NCI-H1092 treated with DMSO at 0.1 percent for 48 hours (cell line): ENCODE measurements at regions not wholly inside any gene's neighbourhood (a gene's known extent, or its start where the extent isn't known, plus 50 kb on each side); places are given as distances from the start of the nearest gene placed in this dataset.

Source experiments
- DNase-seq: peaks from one replicate; lab custom pipeline; 2025; lab: John Stamatoyannopoulos, UW

DNA sequence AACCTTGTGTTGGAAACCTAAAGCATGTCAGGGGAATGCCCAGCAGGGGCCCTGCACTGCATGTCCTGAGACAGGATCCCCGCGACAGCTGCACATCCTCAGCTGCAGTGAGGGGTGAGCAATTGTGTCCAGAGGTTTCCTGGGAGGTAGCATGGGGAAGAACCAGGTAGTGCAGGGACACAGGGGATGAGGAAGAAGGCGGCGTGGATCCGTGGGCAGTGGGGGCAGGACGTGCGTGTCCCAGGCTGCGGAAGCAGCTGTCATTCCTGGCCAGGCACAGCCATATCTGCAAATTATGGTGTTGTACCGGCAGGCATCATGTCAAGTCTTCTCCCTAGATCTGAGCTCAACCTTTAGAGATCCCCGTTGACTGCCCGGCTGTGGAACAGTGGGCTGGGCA lies 238.2 kb upstream of the MYT1L start:
- no peak for DNase-seq

DNA sequence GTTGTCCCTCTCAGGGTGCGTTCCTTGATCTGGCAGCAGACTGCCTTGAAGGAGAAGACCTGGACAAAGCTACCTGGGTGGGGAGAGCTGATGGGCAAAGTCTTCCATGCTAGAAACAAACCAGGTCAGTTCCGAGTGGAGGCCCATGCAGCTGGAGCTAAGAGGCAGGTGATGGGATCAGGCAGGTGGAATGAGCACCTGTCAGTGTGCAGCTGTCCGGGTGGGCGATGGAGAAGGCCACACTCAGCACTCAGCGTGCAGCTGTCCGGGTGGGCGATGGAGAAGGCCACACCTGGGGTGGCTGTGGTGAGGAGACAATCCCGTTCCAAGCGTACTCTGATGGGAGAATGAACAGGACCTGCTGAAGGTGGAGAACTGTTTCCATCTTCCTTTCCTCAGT lies 237.3 kb upstream of the MYT1L start:
- no peak for DNase-seq

DNA sequence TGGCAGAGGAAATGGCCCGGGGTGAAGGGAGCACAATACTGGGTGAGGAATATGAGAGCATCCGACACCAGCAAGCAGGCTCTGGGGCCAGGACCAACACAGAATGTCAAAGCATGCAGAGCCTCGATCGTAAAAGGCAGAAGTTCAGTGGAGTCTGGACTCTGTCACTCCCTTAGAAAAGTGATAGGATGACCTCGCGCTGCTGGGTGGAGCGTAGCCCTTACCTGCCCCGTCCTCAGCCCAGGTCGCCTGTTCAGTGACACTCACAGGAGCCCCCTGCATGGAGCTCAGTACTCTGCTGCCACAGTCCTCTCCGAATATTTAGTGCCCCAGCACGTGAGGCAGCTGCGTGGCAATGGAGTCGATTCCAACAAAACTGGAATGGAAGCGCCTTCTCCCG lies 236.7 kb upstream of the MYT1L start:
- no peak for DNase-seq

DNA sequence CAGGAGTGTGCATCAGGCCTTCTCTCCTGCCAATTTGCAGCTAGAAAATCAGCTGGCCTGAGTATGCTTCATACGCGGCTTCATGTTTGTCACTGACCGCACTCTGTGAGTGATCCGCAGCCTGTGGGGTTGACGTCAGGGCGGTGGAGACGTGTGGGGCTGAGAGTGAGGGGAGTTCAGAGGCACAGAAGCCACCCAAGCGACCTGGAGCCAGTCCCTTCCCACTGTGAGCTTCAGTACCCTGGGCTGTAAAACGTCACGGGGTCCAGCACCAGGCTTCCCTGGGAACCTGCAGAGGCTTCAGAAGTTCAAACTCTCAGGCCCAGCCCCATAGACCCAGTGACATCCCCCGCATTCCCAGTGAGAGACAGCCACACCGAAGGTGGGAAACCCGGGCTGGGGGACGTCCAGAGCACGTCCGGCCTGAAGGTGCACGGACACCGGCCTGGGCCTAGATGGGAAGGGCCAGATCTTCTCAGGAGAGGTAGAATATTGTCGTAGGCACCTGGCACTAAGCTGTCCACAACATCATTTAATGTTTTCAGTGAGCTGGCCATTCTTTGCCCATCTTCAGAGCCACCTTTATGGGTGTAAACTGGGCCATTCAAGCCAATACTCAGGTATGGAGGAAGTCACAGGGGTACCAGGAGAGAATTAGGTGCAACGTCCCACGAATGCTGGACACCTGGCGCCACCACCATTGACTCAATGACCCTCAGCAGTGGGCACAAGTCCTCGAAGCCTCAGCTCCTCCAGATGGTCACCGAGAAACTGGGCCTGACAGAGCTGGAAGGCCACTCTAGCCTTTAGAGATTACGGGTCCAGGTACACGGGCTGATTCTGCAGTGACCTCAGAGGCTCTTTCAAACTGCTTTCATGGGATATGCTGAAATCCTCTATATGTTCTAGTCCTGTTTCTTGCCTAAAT lies 235.6 kb upstream of the MYT1L start:
- no peak for DNase-seq

DNA sequence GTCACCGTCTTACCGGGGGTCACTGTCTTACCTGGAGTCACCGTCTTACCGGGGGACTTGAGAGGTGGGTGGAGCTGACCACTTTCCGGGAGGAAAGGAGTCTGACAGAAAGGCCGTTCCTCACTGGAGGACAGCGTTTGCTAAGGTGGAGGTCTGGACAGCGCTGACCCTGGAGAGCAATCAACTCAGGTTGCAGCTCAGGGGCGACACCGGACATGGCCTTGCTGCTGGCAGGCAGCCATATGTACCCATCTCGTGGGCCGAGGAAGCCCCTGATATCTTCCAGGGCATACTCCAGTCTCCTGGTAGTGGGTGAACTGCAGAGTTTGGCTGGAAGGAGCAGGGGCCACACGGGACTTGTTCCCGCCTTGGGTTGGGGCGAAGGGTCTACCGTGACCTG lies 234.6 kb upstream of the MYT1L start:
- no peak for DNase-seq

DNA sequence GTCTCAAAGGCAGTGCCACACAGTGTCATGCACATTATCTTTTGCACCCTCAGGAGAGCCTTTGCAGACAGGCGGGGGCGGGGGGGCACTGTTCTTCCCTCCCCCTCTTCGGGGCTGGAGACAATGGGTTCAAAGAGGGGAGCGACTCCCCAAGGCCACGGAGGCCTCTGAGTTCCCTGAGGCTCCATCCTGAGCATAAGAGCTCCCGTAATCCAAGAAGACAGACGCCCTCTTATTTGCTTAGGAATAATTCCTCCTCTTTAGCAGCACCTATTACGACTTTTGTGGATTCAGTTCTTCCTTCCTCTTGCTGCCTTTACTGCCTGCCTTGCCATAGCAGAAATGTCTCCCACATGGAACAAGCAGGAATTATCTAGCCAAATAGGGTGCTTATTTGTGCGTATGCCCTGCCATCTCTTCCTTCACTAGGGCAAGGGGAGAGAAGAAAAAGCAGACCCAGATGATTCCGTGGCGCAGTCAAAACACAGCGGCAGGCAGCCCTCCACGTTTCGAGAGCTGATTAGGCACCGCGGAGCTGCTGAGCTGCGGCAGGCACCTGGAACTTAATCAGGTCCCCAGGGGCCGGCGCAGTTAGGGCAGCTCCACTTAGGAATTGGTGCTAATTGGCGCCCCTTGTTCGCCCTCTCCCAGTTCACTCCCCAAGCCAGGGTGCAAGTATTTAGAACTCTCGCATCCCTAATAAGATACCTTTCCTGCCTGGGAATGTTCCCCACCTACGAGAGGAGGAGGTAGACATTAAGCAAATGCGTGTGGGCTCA lies 233.4 kb upstream of the MYT1L start:
- peak; percentile 72 for DNase-seq

DNA sequence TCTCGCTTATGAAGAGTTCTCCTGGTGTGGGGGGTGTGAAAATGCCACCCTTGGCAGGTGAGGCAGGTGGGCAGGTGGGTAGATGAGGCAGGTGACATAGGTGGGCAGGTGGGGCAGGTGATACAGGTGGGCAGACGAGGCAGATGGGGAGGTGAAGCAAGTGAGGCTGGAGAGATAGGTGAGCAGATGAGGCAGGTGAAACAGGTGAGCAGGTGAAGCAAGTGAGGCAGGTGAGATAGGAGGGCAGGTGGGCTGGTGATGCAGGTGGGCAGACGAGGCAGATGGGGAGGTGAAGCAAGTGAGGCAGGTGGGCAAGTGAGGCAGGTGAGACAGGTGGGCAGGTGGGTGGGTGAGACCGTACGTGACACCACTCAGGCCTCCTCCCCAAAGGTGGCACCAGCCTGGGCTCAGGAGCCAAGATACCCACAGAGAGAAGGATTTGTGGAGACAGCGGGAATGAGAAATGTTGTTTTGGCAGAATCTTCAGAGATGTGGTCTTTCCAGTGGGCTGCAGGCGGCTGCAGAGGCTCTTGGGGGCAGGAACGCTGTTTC lies 232.3 kb upstream of the MYT1L start:
- DNase-seq: no peak

DNA sequence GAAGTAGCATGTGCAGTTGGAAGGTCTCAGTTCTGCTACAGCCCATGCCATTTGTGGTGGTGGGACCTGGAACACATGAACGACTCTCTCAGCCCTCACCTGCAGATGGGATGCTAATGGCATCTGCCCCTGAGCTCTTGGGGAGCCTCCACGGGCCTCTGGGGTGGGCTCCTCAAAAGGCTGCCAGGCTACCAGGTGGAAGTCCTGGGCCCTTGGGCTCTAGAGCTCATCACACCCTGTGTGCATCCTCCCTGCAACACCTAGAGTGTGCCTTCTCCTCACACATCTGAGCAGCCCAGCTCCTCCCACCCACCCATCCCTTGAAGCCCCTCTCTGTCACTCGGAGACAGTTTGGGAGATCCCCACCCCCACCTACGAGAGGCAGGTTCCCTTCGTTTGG lies 231.8 kb upstream of the MYT1L start:
- no peak for DNase-seq

DNA sequence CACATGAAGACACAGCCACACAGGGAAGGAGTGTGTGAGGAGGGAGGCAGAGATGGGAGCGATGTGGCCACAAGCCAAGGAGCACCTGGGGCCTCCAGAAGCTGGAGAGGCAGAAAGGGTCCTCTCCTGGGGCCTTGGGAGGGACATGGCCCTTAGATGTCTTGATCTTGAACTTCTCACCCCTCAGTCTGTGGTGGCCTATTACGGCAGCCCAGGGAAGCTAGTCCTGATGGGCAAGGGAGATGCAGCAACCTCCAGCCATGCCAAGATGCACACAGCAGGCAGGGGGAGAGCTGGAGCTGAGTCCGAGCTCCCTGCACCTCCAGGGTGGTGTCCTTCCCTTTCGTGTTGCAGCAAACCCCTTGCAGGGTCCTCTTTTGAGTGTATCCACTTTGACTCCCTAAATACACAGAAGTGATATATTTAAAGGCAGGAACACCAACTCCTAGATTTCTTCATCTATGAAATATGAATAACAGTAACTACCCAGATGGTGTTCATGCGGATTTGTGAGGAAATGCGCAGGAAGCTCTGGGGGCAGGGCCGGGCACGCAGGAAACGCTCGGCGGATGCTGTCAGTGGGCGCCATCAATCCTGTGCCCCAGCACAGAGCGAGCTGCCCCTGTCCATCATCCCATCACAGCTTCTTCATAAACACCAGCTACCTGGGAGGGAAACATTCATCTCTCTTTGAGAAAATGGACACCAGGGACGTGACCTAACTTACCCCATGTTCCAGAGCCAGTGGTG lies 230.4 kb upstream of the MYT1L start:
- DNase-seq: no peak

DNA sequence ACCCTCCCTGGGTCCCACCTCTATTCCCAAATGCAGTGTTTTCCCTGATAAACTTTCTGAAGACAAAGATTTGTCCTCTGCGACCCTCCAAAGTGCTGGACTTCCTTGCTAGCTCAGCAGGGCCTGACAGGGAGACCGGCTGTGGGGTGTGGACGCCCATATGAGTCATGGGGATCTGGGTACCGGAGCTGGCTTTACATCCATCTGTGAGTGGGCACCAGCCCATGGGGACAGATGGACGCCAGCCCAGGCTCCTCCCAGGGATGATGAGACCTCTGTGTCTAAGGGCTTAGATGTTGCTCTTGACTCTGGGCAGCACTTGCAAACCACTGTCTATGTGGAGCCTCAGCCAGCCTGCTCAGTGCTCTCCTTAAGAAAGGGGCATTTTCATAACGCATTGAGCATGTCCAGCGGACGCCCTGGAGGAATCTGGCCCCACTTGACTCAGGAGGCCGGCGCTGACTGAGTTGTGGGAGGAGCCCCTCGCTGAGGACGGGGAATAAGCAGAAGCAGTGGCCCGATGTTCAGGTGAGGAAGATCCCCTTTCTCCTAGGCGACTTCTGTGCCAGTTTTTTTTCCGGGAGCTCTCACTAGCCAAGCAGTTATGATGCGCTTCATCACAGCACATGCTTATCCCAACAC lies 229.4 kb upstream of the MYT1L start:
- no peak for DNase-seq

DNA sequence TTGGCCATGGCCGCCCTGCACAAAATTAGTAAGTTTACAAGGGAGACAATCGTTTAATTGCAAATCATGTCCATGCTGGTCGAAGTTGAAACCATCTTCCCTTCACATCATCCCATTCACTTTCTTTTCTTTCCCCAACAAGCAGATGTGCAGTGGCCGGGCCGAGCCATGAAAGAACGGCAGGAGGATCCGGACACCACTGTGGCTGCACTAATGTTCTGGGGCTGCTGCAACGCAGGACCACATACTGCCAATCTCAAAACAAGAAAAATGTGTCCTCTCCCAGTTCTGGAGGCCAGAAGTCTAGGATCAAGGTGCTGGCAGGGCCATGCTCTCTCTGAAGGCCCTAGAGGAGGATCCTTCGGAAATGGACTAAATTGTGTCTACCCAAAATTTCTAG lies 227.4 kb upstream of the MYT1L start:
- DNase-seq: no peak

DNA sequence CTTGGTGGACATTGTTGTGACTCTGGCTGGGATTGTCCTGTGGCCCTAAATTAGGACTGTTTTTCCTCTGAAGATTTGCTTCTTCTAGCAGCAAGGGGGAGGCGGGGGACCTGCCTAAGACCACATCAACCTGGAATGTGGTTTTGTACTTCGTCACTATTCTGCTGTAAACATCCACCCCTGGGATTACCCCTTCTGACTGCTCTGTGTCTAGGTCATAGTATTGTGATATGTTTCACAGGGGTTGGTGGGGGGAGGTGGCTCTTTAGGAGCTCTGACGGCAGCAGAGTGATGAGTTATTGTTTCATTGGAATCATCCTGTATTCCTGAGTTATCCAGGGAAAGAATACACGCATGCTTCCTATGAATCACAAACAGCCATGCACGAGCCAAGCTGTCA lies 226.4 kb upstream of the MYT1L start:
- no peak for DNase-seq

DNA sequence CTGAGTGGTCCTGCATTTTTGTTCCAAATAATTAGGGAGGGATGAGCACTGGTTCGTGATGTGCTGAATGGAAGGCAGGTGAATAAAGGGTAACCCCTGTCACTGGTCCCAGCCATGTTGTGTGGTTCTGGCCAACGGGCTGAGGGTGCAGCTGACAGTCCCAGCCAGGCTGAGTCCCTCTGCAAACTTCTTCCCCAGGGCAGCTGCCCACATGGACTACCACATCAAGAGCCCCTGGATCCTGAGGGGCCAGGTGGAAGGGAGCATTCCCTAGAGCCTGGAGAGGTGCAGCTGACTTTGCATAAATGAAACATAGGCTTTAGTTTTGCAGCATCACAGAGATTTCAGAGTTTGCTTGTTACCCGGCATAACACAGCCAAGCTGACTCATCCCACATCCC lies 219.8 kb upstream of the MYT1L start:
- DNase-seq: no peak

DNA sequence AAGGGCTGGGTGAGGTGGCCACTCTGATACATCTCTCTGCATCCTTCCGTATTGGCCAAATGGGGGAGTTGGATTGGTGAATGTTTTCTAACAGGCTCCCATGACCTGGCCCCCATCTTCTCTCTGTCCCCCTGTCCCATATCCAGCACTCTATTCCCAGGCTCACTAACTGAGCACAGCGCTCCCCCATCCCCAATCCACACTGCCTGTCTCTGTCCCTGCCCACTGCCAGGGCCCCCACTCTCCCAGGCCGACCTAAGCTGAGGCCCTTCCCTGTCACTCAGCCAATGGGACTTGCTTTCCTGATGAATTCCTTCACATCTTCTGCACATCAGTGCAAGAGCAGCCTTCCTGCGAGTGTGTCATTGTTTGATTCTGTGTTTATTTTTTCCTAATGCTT lies 216.8 kb upstream of the MYT1L start:
- no peak for DNase-seq

DNA sequence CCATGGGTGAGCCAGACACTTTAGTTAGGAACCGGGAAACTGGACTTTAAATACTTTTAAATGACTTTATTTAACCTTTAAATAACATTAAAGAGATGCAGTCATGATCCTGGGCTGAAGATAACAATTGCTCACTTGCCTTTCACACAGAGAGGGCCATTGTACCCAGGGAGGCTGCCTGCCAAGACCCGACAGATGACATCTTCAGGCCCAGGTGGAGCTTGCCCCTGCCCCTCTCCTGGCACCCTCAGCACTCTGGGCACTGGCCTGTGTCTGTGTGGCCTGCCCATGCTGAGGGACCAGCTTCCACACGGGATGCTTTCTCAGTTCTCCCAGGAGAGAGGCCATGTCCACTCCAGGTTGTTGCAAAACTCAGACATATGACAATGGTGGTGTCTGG lies 216.4 kb upstream of the MYT1L start:
- DNase-seq: no peak

DNA sequence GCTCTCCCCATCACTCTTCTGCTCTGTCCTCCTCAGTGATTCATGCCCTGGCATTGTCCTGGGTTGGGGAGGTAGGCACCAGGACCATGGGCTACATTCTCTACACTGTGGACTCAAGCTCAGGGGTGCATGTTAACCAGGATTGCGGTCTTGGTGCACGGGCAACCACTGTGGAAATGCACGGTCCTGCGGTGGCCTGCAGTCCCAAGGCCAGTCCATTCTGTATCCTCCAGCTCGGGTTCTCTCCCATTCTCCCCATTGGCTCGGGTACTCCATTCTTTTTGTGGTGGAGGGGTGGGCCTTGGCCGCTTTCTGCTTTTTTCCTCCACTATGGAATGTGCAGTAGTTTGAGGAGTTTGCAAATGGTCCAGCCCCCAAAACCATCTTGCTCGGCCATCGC lies 215.0 kb upstream of the MYT1L start:
- DNase-seq: no peak

DNA sequence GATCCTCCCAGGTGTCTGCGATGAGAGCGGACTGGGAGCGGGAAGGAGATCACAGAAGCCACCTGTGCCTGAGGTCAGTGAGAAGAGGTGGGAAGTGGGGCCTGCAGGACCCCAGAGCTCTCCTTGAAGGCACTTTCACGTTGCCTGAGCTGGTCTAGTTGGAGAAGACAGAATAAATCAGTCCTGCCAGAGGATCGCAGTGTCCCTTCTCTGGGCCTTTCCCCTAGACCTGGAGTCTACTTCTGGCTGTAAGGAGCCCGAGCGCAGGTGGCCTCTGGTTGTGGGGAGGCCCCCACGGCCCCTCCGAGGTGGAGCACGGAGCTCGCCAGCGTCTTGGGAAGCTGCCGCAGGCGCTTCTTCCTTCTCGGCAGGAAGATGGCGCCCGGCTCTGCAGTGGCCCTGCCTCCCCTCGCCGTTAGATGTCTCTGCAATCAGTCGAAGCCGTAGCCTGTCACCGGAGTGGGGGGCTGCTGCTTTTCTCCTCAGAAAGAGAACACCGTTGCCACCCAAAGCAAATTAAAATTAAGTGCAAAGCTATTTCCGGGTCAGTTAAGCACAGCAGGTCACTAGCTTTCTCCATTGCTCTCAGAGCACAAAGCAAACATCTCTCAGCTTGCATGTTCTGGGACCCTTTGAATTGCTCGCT lies 212.0 kb upstream of the MYT1L start:
- DNase-seq: peak; percentile 83

DNA sequence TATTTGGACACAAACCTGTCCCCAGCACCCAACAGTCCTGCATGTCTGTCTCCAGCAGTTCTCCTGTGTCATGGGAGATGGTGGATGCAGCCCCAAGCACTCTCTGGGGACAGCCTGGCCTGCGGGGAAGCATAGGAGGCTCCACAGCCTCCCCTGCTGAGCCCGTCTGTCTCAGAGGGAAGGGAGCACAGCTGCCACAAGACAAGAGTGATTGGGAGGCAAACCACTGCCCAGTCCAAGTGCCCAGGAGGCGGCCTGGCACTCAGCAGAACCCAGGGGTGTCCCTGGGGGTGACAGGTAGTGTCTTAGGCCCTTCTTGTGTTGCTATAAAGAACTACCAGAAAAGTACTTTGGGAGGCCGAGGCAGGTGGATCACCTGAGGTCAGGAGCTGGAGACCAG lies 211.2 kb upstream of the MYT1L start:
- DNase-seq: no peak

DNA sequence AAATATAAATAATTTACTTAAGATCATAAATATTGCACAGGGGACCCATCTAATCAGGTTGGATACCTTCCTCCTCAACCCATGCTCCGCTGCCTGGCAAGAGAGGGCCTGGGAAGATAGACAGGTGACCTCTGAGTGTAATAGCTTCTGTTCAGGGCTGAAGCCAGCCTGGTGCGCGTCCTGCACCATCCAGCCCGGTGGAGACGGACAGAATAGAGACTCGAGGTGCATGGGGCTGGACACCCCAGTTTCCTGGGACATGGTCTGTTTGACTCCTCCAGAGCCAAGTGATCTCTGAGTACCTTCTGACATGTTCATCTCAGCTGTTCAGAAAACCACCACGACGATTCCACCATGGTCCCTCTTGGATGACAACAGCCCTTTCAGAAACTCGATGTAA lies 209.3 kb upstream of the MYT1L start:
- DNase-seq: no peak

DNA sequence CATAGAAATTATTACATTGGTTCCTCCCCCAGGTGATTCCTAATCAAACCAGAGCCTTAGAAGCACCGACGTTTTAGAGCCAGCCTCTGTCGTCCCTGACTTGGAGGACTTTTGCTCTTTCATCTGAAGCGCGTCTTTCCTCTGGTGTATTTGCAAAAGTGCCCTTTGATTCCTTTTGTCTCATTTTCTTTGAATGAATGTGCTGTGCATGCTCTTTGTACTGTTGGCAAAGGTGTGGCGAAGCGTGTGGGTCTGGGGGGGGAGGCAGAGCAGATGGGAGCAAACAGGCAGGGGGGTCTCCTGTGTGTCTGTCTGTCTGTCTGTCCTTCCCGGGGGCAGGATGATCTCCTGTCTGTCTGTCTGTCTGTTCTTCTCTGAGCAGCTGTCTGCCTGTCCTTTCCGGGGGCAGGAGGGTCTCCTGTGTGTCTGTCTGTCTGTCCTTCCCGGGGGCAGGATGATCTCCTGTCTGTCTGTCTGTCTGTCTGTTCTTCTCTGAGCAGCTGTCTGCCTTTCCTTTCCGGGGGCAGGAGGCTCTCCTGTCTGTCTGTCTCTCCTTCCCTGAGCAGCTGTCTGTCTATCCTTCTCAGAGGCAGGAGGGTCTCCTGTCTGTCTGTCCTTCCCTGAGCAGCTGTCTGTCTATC lies 205.5 kb upstream of the MYT1L start:
- no peak for DNase-seq

DNA sequence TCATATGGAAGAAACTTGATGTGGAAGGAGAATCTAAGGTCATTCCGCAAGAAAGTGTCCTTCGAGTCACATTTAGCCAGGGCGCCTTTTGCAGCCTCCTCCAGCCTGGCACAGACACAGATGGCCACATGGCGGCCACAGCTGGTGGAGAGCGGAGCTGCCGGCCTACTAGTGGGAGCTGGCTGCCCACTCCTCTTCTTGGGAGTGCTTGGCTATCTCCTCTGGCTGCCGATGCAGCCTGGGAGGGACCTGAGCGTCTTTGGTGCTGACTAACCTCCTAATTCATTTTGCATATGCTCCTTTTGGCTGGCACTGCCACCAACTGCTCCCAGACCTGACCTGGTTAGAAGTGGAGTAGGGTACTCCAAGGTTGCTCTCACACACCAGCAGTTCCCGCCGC lies 199.3 kb upstream of the MYT1L start:
- no peak for DNase-seq
